Tibial nerve (tissue), 4 donors: ENCODE measurements at regions not wholly inside any gene's neighbourhood (a gene's known extent, or its start where the extent isn't known, plus 50 kb on each side); places are given as distances from the start of the nearest gene placed in this dataset.

Experiments
- CTCF ChIP-seq, 5 experiments: fragments of 200-600 bp in 3 of 5; fragments of 450-650 bp in 2 of 5; sonication (generic) in 3 of 5; IDR thresholded peaks; one replicate each; pipeline ENCODE4 v1.5.1; 2016 to 2019; ENCODE audit warnings: antibody characterized with exemption in 5 of 5, mild to moderate bottlenecking in 3 of 5, moderate library complexity in 2 of 5
- EP300 ChIP-seq, 2 donors: sonication (generic); formaldehyde crosslinking; IDR thresholded peaks; one replicate each; pipeline ENCODE4 v1.6.1; 2017; ENCODE audit warnings: antibody characterized with exemption in 2 of 2, mild to moderate bottlenecking in 1 of 2
- POLR2A ChIP-seq, 2 donors: fragments of 450-650 bp; IDR thresholded peaks; one replicate each; pipeline ENCODE4 v1.6.1; 2017; ENCODE audit warnings: antibody characterized with exemption in 2 of 2, mild to moderate bottlenecking in 2 of 2, moderate library complexity in 2 of 2

- TF ChIP-seq POLR2A (IDR thresholded peaks at IDR 0.05), result no peak
- no peak for TF ChIP-seq CTCF (IDR thresholded peaks at IDR 0.05)
- TF ChIP-seq EP300 (IDR thresholded peaks at IDR 0.05), result no peak
Measured at GRCh38 chr3:181881749-181882148, 170.0 kb downstream of the SOX2 start.
